K562 (cell line): ENCODE measurements at regions not wholly inside any gene's neighbourhood (a gene's known extent, or its start where the extent isn't known, plus 50 kb on each side); places are given as distances from the start of the nearest gene placed in this dataset.

ENCODE experiments used
- ATAC-seq: fragments of 200-7000 bp; cut with Tn5 transposase; 3 replicates; pipeline ENCODE4 v1.9.1; 2020; ENCODE audit warnings: moderate library complexity
- BruUV-seq: library from RNA; stranded (reverse); fragments of 400-500 nt; replicated peaks from 2 replicates; lab custom pipeline; 2021; lab: Mats Ljungman, UMichigan
- CTCF ChIA-PET: fragments of 300-600 bp; formaldehyde crosslinking; extraction: SDS; loops from one replicate; lab custom pipeline; 2021; ENCODE audit warnings: low intra/inter-chr PET ratio; lab: Yijun Ruan, JAX
- POLR2A ChIA-PET: fragments of 300-600, 350-650 bp; sonication (Branson Sonifier 250); formaldehyde crosslinking; extraction: SDS; loops from one replicate; lab custom pipeline; 2021; ENCODE audit warnings: antibody characterized with exemption, inconsistent platforms; lab: Yijun Ruan, JAX
- DNase-seq, 4 experiments: peaks; one replicate each; pipeline versions ENCODE4 v3.0.0 to v3.0.0-alpha.2; 2011 to 2018; ENCODE audit warnings: low spot score in 3 of 4, mixed read lengths in 3 of 4; ENCODE audit errors: extremely low read depth in 1 of 4
- FAIRE-seq: peaks from 2 replicates; lab custom pipeline; 2011; peaks lifted over from hg19 to GRCh38; lab: Jason Lieb, UNC
- H2AFZ ChIP-seq: 2 replicates; pipeline ENCODE4 v1.6.0; 2011; ENCODE audit warnings: low read depth, low read length, control low read depth, inconsistent platforms
- H3K27ac ChIP-seq: fragments of 200-600 bp; 3 replicates; pipeline ENCODE4 v1.8.0; 2011; ENCODE audit warnings: low read depth, mild to moderate bottlenecking, control low read depth, inconsistent platforms, low read length, moderate library complexity, mixed read lengths; ENCODE audit errors: extremely low read depth
- H3K27me3 ChIP-seq, 2 experiments: fragments of 300-600 bp in 1 of 2; 2 replicates in 1 of 2; 3 replicates in 1 of 2; pipeline versions ENCODE4 v1.6.0 to v1.8.0; 2011; ENCODE audit warnings: inconsistent platforms in 2 of 2, low read length in 2 of 2, mild to moderate bottlenecking in 1 of 2, mixed read lengths in 1 of 2, moderate library complexity in 1 of 2; ENCODE audit not compliant: control insufficient read depth in 2 of 2, insufficient read depth in 2 of 2
- H3K36me3 ChIP-seq: fragments of 300-600 bp; 3 replicates; pipeline ENCODE4 v1.8.0; 2011; ENCODE audit warnings: mild to moderate bottlenecking, low read length, inconsistent platforms; ENCODE audit not compliant: control insufficient read depth, insufficient read depth
- H3K4me1 ChIP-seq, 2 experiments: fragments of 200-600 bp in 1 of 2; replicated peaks in 1 of 2; 2 replicates in 1 of 2; 3 replicates in 1 of 2; pipeline versions ENCODE4 v1.5.1 to v1.8.0; 2011; ENCODE audit warnings: inconsistent platforms in 2 of 2, low read length in 2 of 2, mild to moderate bottlenecking in 1 of 2, mixed read lengths in 1 of 2, moderate library complexity in 1 of 2; ENCODE audit not compliant: control insufficient read depth in 2 of 2, insufficient read depth in 2 of 2
- H3K4me2 ChIP-seq: 2 replicates; pipeline ENCODE4 v1.6.1; 2011; ENCODE audit warnings: low read length, control low read depth, inconsistent platforms, mixed read lengths; ENCODE audit not compliant: insufficient read depth
- H3K4me3 ChIP-seq: fragments of 200-600 bp; sonication (generic), shearing (Covaris generic); 2 replicates; pipeline ENCODE4 v1.5.1; 2016; ENCODE audit warnings: control low read depth, inconsistent platforms
- H3K79me2 ChIP-seq: fragments of 200-600 bp; 3 replicates; pipeline ENCODE4 v1.8.0; 2011; ENCODE audit warnings: low read length, inconsistent platforms; ENCODE audit not compliant: control insufficient read depth, insufficient read depth
- H3K9ac ChIP-seq, 2 experiments: 2 replicates each; pipeline versions ENCODE4 v1.6.0 to v1.6.1; 2011; ENCODE audit warnings: low read depth in 2 of 2, low read length in 2 of 2, control low read depth in 1 of 2, inconsistent platforms in 1 of 2, mild to moderate bottlenecking in 1 of 2, mixed read lengths in 1 of 2; ENCODE audit not compliant: insufficient read depth in 1 of 2
- H3K9me1 ChIP-seq: one replicate; pipeline ENCODE4 v1.6.0; 2011; ENCODE audit warnings: inconsistent platforms, mild to moderate bottlenecking, low read length, moderate library complexity; ENCODE audit not compliant: control insufficient read depth, insufficient read depth
- H3K9me3 ChIP-seq: replicated peaks from 2 replicates; pipeline ENCODE4 v1.5.1; 2011; ENCODE audit warnings: low read depth, low read length, inconsistent platforms; ENCODE audit not compliant: control insufficient read depth, insufficient read depth
- H4K20me1 ChIP-seq: replicated peaks from 2 replicates; pipeline ENCODE4 v1.6.1; 2011; ENCODE audit warnings: low read length, inconsistent platforms, mixed read lengths; ENCODE audit not compliant: control insufficient read depth, insufficient read depth
- BCL6 ChIP-seq: fragments of 250-450 bp; sonication (Bioruptor Pico); IDR thresholded peaks from 2 replicates; pipeline ENCODE4 v1.4.0; 2020
- CTBP1 ChIP-seq: fragments of 450-650 bp; IDR thresholded peaks from 2 replicates; pipeline ENCODE4 v1.6.1; 2016; ENCODE audit warnings: borderline replicate concordance
- CXXC5 ChIP-seq: fragments of 250-450 bp; sonication (Bioruptor Pico); IDR thresholded peaks from 2 replicates; pipeline ENCODE4 v1.8.0; 2022; ENCODE audit warnings: inconsistent platforms, mild to moderate bottlenecking, moderate library complexity
- MECOM ChIP-seq: fragments of 250-450 bp; sonication (Bioruptor Pico); IDR thresholded peaks from 2 replicates; pipeline ENCODE4 v1.8.0; 2022; ENCODE audit warnings: inconsistent platforms
- MEIS2 ChIP-seq: fragments of 450-650 bp; IDR thresholded peaks from 2 replicates; pipeline ENCODE4 v1.6.1; 2014; ENCODE audit warnings: mild to moderate bottlenecking; ENCODE audit not compliant: partially characterized antibody
- NCOA6 ChIP-seq: fragments of 450-650 bp; IDR thresholded peaks from 2 replicates; pipeline ENCODE4 v1.6.1; 2017; ENCODE audit warnings: mild to moderate bottlenecking
- NR2C1 ChIP-seq, 2 experiments: fragments of 450-650 bp; IDR thresholded peaks; 2 replicates each; pipeline ENCODE4 v1.6.1; 2017; ENCODE audit warnings: mild to moderate bottlenecking in 2 of 2, antibody characterized with exemption in 1 of 2, inconsistent platforms in 1 of 2, missing compliant biosample characterization in 1 of 2, missing genetic modification characterization in 1 of 2
- POLR2A ChIP-seq: fragments of 450-650 bp; conservative IDR thresholded peaks from 2 replicates; pipeline ENCODE4 v1.6.1; 2016
- POLR2AphosphoS2 ChIP-seq: IDR thresholded peaks from 2 replicates; pipeline ENCODE4 v1.6.1; 2012; ENCODE audit warnings: low read length, improper control_type of control experiment
- TEAD1 ChIP-seq, 2 experiments: fragments of 450-650 bp in 1 of 2; sonication (generic) in 1 of 2; formaldehyde crosslinking; IDR thresholded peaks; 2 replicates each; pipeline versions ENCODE4 v1.4.0 to v1.8.0; 2020 to 2022; ENCODE audit warnings: mild to moderate bottlenecking in 2 of 2, missing genetic modification reagents in 1 of 2
- ZNF3 ChIP-seq: fragments of 250-450 bp; sonication (Bioruptor Pico); IDR thresholded peaks from 2 replicates; pipeline ENCODE4 v1.5.0; 2021; ENCODE audit warnings: mild to moderate bottlenecking, moderate library complexity
- WGBS: fragments of 100-300 bp; shearing (Covaris generic); methylation state at CpG from one replicate; pipeline ENCODE4 v1.1.6; 2016; ENCODE audit warnings: low coverage, mixed read lengths; ENCODE audit not compliant: insufficient coverage; ENCODE audit errors: missing lambda C conversion rate; 5-methylcytosine and 5-hydroxymethylcytosine counted together
- in situ Hi-C: fragments of 300-500 bp; cut with MboI; formaldehyde crosslinking; loops from 4 replicates; pipeline ENCODE4 v1.15.0; 2018; ENCODE audit warnings: inconsistent platforms, mixed read lengths
- intact Hi-C: fragments of 100-400 bp; cut with micrococcal nuclease; formaldehyde crosslinking; loops from 2 replicates; pipeline ENCODE4 v1.14.2; 2022
- TF ChIP-seq, protein P1 (sequence below), 2 experiments: fragments of 450-650 bp; formaldehyde crosslinking in 1 of 2; IDR thresholded peaks; 2 replicates each; pipeline versions ENCODE4 v1.4.0 to v1.6.1; 2014 to 2020; ENCODE audit warnings: mild to moderate bottlenecking in 2 of 2, borderline replicate concordance in 1 of 2, low read depth in 1 of 2
- TF ChIP-seq, protein P2 (sequence below): fragments of 250-450 bp; sonication (Bioruptor Pico); IDR thresholded peaks from 2 replicates; pipeline ENCODE4 v1.5.0; 2020; ENCODE audit warnings: mild to moderate bottlenecking

DNA sequence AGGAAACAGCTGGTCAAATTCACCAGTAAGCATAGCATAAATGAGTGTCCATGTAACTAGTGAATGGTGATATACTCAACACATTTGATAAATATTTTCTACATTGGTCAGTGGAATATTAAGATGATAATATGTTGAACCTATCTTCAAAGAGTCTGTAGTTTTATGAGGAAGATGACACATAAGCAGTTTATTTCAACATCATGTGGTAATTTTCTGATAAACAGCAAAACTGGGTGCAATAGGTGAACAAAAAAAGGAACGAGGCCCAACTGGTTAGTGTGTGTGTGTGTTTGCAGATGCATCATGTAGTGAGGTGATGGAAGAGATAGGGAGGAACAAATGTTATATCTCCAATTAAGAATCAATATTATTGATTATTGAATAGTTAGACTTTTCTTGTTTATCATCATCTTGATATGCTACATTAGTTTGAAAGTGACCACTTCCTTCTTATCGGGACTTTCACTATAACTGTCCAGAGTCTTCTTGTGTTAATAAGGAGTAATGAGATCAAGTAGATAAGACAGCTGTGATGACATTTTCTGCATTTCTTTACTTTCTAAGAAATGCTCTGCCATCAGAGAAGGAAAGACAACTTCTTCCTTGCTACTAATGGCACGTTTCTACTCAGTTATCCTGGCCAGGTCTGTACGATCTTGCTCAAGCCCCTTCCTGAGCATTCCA lies 270.7 kb downstream of the ETS1 start (continued):
- TF ChIP-seq, protein P1, sequence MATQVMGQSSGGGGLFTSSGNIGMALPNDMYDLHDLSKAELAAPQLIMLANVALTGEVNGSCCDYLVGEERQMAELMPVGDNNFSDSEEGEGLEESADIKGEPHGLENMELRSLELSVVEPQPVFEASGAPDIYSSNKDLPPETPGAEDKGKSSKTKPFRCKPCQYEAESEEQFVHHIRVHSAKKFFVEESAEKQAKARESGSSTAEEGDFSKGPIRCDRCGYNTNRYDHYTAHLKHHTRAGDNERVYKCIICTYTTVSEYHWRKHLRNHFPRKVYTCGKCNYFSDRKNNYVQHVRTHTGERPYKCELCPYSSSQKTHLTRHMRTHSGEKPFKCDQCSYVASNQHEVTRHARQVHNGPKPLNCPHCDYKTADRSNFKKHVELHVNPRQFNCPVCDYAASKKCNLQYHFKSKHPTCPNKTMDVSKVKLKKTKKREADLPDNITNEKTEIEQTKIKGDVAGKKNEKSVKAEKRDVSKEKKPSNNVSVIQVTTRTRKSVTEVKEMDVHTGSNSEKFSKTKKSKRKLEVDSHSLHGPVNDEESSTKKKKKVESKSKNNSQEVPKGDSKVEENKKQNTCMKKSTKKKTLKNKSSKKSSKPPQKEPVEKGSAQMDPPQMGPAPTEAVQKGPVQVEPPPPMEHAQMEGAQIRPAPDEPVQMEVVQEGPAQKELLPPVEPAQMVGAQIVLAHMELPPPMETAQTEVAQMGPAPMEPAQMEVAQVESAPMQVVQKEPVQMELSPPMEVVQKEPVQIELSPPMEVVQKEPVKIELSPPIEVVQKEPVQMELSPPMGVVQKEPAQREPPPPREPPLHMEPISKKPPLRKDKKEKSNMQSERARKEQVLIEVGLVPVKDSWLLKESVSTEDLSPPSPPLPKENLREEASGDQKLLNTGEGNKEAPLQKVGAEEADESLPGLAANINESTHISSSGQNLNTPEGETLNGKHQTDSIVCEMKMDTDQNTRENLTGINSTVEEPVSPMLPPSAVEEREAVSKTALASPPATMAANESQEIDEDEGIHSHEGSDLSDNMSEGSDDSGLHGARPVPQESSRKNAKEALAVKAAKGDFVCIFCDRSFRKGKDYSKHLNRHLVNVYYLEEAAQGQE (IDR thresholded peaks at IDR 0.05; ENCODE audit: borderline replicate concordance), result no peak
- TF ChIP-seq, protein P1 (CRISPR knock-in tag; IDR thresholded peaks at IDR 0.05; ENCODE audit: low read depth), result no peak

DNA sequence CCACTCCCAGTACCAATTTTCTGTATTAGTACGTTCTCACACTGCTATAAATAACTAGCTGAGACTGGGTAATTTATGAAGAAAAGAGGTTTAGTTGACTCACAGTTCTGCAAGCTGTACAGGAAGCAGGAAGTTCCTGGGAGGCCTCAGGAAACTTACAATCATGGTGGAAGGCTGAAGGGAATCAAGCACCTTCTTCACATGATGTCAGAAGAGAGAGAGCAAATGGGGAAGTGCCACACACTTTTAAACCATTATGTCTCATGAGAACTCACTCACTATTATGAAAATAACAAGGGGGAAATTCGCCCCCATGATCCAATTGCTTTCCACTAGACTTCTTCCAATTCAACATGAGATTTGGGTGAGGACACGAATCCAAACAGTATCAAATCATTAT lies 271.4 kb downstream of the ETS1 start:
- ChIA-PET CTCF (no interaction called here), POLR2A (no interaction called here)
- H3K27ac ChIP-seq, result no peak overlapping the region
- BruUV-seq, result no TSS peak
- no peaks in the 10 kb centered on the region for H4K20me1 ChIP-seq
- H3K79me2 ChIP-seq, result no peaks in the 10 kb centered on the region
- H3K4me2 ChIP-seq, result no peak overlapping the region
- 0% methylated on average over 3 of the region's 3 CpGs for WGBS
- H3K27me3 ChIP-seq, result no peaks in the 10 kb centered on the region
- in situ Hi-C loops (no loop called here), intact Hi-C loops (no loop called here)
- H3K36me3 ChIP-seq, result no peaks in the 10 kb centered on the region
- no peak for ATAC-seq
- no peaks in the 10 kb centered on the region for H3K9me3 ChIP-seq
- H3K4me3 ChIP-seq, result no peak overlapping the region
- H2AFZ ChIP-seq, result no peak overlapping the region
- no peak for DNase-seq
- no peaks in the 10 kb centered on the region for H3K4me1 ChIP-seq
- no peak overlapping the region for H3K9ac ChIP-seq
- FAIRE-seq, result no peak
- no peaks in the 10 kb centered on the region for H3K9me1 ChIP-seq
- no peak for TF ChIP-seq NR2C1 (IDR thresholded peaks at IDR 0.05)
- TF ChIP-seq NR2C1 (tag; IDR thresholded peaks at IDR 0.05), result no peak
- TF ChIP-seq, protein P2, sequence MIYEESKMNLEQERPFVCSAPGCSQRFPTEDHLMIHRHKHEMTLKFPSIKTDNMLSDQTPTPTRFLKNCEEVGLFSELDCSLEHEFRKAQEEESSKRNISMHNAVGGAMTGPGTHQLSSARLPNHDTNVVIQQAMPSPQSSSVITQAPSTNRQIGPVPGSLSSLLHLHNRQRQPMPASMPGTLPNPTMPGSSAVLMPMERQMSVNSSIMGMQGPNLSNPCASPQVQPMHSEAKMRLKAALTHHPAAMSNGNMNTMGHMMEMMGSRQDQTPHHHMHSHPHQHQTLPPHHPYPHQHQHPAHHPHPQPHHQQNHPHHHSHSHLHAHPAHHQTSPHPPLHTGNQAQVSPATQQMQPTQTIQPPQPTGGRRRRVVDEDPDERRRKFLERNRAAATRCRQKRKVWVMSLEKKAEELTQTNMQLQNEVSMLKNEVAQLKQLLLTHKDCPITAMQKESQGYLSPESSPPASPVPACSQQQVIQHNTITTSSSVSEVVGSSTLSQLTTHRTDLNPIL, result no peak
- TF ChIP-seq MEIS2, result no peak
- no peak for TF ChIP-seq ZNF3
- no peak for TF ChIP-seq POLR2AphosphoS2
- no peak for TF ChIP-seq CTBP1
- no peak for TF ChIP-seq POLR2A
- no peak for TF ChIP-seq MECOM
- TF ChIP-seq CXXC5 (CRISPR knock-in tag), result no peak
- TF ChIP-seq TEAD1 (CRISPR knock-in tag; IDR thresholded peaks at IDR 0.05), result no peak
- no peak for TF ChIP-seq NCOA6
- no peak for TF ChIP-seq BCL6 (CRISPR knock-in tag)
